ENCODE measurements at regions not wholly inside any gene's neighbourhood (a gene's known extent, or its start where the extent isn't known, plus 50 kb on each side); places are given as distances from the start of the nearest gene placed in this dataset.

DNA sequence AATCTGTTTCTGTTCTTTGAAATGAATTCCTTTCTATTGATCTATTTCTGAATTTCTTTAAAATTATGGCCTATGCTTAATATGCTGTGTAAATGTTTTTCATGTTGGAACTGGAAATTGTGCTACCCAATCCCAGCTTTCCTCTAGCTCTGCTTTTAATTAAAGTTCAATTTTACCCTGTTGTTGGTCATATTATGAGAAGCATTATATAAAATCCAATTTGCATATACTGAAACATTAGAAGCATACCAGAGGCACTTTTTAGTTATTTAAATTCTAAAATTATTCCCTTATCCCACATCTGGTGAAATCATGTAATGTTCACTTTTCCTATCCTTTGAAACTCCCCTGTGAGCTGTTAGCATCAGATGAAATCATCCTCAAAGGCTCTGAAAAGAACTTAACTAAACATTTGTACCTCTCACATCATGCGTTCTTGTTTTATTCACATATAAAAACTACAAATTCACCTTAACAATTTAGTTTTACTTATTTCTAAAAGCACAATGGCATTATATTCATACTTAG lies 160.6 kb upstream of the COL21A1 start:
- no peak for DNase-seq (ENCODE audit: low read depth)
- H3K4me3 ChIP-seq (ENCODE audit: low read depth, low read length) = no peak overlapping the region
- TF ChIP-seq, protein P1, sequence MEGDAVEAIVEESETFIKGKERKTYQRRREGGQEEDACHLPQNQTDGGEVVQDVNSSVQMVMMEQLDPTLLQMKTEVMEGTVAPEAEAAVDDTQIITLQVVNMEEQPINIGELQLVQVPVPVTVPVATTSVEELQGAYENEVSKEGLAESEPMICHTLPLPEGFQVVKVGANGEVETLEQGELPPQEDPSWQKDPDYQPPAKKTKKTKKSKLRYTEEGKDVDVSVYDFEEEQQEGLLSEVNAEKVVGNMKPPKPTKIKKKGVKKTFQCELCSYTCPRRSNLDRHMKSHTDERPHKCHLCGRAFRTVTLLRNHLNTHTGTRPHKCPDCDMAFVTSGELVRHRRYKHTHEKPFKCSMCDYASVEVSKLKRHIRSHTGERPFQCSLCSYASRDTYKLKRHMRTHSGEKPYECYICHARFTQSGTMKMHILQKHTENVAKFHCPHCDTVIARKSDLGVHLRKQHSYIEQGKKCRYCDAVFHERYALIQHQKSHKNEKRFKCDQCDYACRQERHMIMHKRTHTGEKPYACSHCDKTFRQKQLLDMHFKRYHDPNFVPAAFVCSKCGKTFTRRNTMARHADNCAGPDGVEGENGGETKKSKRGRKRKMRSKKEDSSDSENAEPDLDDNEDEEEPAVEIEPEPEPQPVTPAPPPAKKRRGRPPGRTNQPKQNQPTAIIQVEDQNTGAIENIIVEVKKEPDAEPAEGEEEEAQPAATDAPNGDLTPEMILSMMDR (IDR thresholded peaks at IDR 0.05; ENCODE audit: insufficient read depth, low read length) = no peak

DNA sequence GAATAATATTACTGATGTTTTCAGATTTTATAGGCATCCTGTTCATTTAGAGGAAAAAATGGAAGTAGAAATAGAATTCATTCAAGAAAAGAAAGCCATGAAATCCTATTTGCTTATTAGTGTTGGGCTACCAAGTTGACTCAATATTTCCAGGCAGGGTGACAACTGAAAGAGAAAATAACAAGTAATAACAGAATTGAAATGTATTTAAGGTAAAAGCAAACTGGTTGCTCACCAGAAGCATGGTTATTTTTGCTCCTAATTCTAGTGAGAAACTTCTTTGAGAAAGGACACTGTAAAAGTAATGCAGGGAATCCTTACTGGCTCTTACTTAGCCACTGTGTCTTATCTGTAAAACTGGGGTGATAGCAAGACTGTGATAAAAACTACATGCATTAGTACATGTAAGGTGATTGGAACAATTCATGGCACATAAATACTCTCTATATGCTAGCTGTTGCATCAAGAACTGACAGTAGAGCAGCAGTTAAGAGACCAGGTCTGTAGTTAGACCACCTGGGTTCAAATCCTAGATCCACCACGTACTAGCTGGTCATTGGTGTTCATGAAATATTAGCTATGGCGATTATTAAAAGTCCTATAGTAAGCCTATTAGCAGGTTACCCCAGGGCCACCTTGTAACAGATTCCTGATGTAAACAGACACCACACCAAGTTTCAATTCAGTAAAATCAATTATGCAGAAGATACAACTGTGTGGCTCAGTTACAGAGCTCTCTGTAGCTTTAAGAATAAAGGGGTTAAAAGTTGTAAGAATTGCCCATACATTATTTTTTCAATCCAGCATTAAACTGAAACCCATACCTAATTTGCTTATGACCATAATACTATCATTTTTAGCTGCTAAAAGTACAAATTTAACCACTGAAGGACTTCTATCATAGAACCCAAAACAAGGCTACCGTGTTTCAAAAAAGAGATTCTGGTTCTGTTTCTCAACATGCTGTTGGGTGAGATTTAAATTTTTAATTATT lies 159.2 kb upstream of the COL21A1 start:
- TF ChIP-seq, protein P1 (IDR thresholded peaks at IDR 0.05; ENCODE audit: insufficient read depth, low read length) = no peak
- no peak for DNase-seq (ENCODE audit: low read depth)
- no peak overlapping the region for H3K4me3 ChIP-seq (ENCODE audit: low read depth, low read length)

GRCh38 chr6:56404599-56404998 lies 157.2 kb upstream of the COL21A1 start:
- TF ChIP-seq, protein P1 (IDR thresholded peaks at IDR 0.05; ENCODE audit: insufficient read depth, low read length) = no peak
- no peak overlapping the region for H3K4me3 ChIP-seq (ENCODE audit: low read depth, low read length)
- no peak for DNase-seq (ENCODE audit: low read depth)

- TF ChIP-seq, protein P1 (IDR thresholded peaks at IDR 0.05; ENCODE audit: insufficient read depth, low read length) = no peak
- H3K4me3 ChIP-seq (ENCODE audit: low read depth, low read length) = no peak overlapping the region
- peak; percentile 39 for DNase-seq (ENCODE audit: low read depth)
Observed at GRCh38 chr6:56403745-56404144, 156.4 kb upstream of the COL21A1 start.

DNA sequence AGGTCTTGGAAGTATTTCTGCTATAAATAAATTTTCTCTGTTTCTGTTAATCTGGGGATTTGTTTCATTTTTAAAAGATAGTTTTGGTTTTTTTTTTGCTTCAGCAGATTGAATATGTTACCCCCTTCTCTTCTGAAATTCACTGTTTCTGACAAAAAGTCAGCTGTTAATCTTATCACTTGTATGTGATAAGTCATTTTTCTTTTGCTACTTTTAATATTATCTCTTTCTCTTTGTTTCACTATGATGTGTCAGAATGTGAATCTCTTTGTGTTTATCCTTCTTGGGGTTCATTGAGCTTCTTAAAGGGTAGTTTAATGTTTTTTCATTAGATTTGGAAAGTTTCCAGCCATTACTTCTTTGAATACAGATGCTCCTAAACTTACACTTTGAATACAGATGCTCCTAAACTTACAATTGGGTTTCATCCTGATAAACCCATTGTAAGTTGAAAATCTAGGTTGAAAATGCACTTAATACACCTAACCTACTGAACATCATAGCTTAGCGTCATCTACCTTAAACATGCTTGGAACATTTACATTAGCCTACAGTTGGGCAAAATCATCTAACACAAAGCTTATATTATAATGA lies 154.2 kb upstream of the COL21A1 start:
- TF ChIP-seq, protein P1 (IDR thresholded peaks at IDR 0.05; ENCODE audit: insufficient read depth, low read length) = no peak
- no peak for DNase-seq (ENCODE audit: low read depth)
- H3K4me3 ChIP-seq (ENCODE audit: low read depth, low read length) = no peak overlapping the region

DNA sequence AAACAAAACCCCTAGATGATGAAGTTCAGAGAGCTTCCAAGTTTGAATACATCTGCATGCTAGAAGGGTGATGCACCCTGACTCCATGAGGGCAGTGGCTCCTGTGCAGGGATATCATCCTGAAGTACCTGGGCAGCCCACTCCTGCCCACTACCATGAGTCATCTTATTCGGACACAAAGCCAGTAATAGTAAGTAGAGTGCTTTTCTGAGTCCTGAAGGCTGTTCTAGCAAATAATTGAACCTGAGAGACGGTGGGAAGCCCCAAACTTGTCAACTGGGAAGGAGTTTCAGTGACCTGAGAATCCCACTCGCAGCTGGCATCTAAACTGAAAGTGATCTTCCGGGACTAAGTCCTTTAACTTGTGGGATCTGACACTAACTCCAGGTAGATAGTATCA lies 152.9 kb upstream of the COL21A1 start:
- no peak for DNase-seq (ENCODE audit: low read depth)
- no peak overlapping the region for H3K4me3 ChIP-seq (ENCODE audit: low read depth, low read length)
- TF ChIP-seq, protein P1 (IDR thresholded peaks at IDR 0.05; ENCODE audit: insufficient read depth, low read length) = no peak
